BJ (cell line): ENCODE measurements at regions not wholly inside any gene's neighbourhood (a gene's known extent, or its start where the extent isn't known, plus 50 kb on each side); places are given as distances from the start of the nearest gene placed in this dataset.

Source experiments
- CTCF ChIA-PET: fragments of 350-600 bp; formaldehyde crosslinking; extraction: SDS; loops from one replicate; lab custom pipeline; 2021; ENCODE audit warnings: antibody characterized with exemption, inconsistent platforms; lab: Yijun Ruan, JAX
- POLR2A ChIA-PET: fragments of 300-600 bp; sonication (Branson Sonifier 250); formaldehyde crosslinking; extraction: SDS; loops from one replicate; lab custom pipeline; 2021; ENCODE audit warnings: antibody characterized with exemption; lab: Charles Lee
- DNase-seq: peaks from one replicate; pipeline ENCODE4 v3.0.0-alpha.2; 2011; ENCODE audit warnings: low read depth
- H3K27me3 ChIP-seq: 2 replicates; pipeline ENCODE4 v1.6.0; 2011; ENCODE audit warnings: low read length; ENCODE audit not compliant: control insufficient read depth, insufficient read depth
- H3K36me3 ChIP-seq: 2 replicates; pipeline ENCODE4 v1.5.1; 2011; ENCODE audit warnings: low read length; ENCODE audit not compliant: control insufficient read depth, insufficient read depth
- H3K4me3 ChIP-seq: 2 replicates; pipeline ENCODE4 v1.5.1; 2011; ENCODE audit warnings: low read depth, mild to moderate bottlenecking, control low read depth, low read length
- CTCF ChIP-seq: IDR thresholded peaks from 2 replicates; pipeline ENCODE4 v1.5.1; 2011; ENCODE audit warnings: low read depth, mild to moderate bottlenecking, control low read depth, inconsistent platforms, low read length, moderate library complexity; ENCODE audit not compliant: insufficient read depth

GRCh38 chr2:120469426-120469825 is 123.5 kb downstream of the INHBB start:
- no peak for TF ChIP-seq CTCF
- Histone ChIP-seq H3K4me3 (no peak overlapping the region), H3K36me3 (no peaks in the 10 kb centered on the region), H3K27me3 (no peaks in the 10 kb centered on the region)
- ChIA-PET CTCF (interaction anchor here (1.0 kb wide), 1 partner anchor 126 kb away, joined by 3 read pairs; no protein-coding TSS in a partner anchor), POLR2A (no interaction called here)
- no peak for DNase-seq

GRCh38 chr2:120470041-120470965 is 124.4 kb downstream of the INHBB start:
- H3K27me3 ChIP-seq, result no peaks in the 10 kb centered on the region
- H3K36me3 ChIP-seq, result no peaks in the 10 kb centered on the region
- no peak for TF ChIP-seq CTCF
- DNase-seq, result peak; percentile 90
- ChIA-PET POLR2A (no interaction called here), CTCF (interaction anchor here (0.9 to 1.0 kb wide), 2 partner anchors 127 kb away, joined by 3 read pairs; no protein-coding TSS in a partner anchor)
- no peak overlapping the region for H3K4me3 ChIP-seq

GRCh38 chr2:120471166-120471565 is 125.2 kb downstream of the INHBB start:
- POLR2A ChIA-PET, result no interaction called here
- DNase-seq, result no peak
- Histone ChIP-seq H3K4me3 (no peak overlapping the region), H3K36me3 (no peaks in the 10 kb centered on the region), H3K27me3 (no peaks in the 10 kb centered on the region)
- TF ChIP-seq CTCF, result no peak
- CTCF ChIA-PET, result interaction anchor here (0.9 kb wide), 1 partner anchor 128 kb away, joined by 3 read pairs; no protein-coding TSS in a partner anchor

GRCh38 chr2:120472031-120472430 is 126.1 kb downstream of the INHBB start:
- no peak for DNase-seq
- CTCF ChIA-PET, result no interaction called here
- POLR2A ChIA-PET, result no interaction called here
- Histone ChIP-seq H3K27me3 (no peaks in the 10 kb centered on the region), H3K36me3 (no peaks in the 10 kb centered on the region), H3K4me3 (no peak overlapping the region)
- TF ChIP-seq CTCF, result no peak

GRCh38 chr2:120472891-120473309 is 127.0 kb downstream of the INHBB start:
- DNase-seq, result no peak
- ChIA-PET CTCF (no interaction called here), POLR2A (no interaction called here)
- Histone ChIP-seq H3K36me3 (no peaks in the 10 kb centered on the region), H3K4me3 (no peak overlapping the region), H3K27me3 (no peaks in the 10 kb centered on the region; the same call in 1 of the 2 replicates)
- TF ChIP-seq CTCF, result no peak
